ENCODE measurements at regions not wholly inside any gene's neighbourhood (a gene's known extent, or its start where the extent isn't known, plus 50 kb on each side); places are given as distances from the start of the nearest gene placed in this dataset.
A peak's percentile ranks its signal among the peaks of the same experiment; 100 is the strongest.

GRCh38 chr1:219993554-219994433, 52.5 kb downstream of the EPRS1 start:
- DNase-seq, result no peak

- DNase-seq, result no peak
These were observed 54.4 kb downstream of the EPRS1 start for GRCh38 chr1:219991919-219992318.

DNA sequence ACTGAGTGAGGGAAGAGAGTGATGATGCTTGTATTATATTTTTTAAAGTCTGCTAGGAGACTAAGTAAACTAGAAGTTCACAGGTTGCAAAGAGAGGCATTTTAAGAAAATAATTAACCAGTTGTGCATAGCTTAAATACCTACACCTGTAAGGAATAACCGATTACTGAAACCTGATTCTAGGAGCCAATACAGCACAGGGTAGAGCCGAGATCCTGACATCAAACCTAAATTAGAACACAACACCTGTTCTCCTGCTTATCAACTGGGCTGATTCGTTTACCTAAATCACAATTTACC, 54.8 kb downstream of the EPRS1 start:
- DNase-seq, result no peak

- peak in 1 of 2 experiments; percentile 8 for DNase-seq
These were observed 55.4 kb downstream of the EPRS1 start for GRCh38 chr1:219990782-219991510.

- DNase-seq, result no peak
These were observed 56.5 kb downstream of the EPRS1 start for GRCh38 chr1:219989766-219990165.

DNA sequence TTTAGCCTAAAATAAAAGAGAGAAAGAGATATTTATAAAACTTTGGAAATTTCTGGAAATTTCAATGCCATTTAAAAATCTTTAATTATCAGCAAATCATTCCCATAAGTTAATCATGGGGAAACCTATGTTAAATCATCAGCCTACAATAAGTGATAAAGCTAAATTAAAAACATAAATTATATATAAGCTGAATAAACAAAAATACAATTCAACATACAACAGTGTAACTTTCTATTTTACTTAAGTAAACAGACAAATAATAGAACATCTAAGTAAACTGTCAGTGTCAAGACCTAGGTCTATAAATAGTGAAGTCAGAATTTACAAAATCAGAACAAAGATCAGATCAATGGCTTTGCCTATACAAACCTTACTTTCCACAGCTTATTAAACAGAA, 57.5 kb downstream of the EPRS1 start:
- no peak for DNase-seq

DNA sequence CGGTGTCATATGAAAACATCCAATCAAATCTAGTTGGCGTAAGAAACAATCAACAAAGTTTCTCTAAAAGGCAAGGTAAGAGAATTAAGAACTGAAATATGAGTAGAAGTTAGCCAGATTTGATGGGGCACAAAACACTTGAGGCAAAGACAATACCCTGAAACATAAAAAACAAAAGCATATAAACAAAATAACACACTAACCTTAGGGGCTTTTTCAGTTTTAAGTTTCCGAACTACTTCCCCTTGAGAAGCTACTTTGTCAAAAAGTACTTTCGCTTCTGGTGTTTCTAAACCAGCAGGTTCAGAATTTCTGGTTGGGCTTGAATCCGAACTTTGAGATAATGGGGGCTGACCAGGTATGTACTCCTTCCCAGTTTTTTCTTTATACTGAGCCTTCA, 57.9 kb downstream of the EPRS1 start:
- no peak for DNase-seq

DNA sequence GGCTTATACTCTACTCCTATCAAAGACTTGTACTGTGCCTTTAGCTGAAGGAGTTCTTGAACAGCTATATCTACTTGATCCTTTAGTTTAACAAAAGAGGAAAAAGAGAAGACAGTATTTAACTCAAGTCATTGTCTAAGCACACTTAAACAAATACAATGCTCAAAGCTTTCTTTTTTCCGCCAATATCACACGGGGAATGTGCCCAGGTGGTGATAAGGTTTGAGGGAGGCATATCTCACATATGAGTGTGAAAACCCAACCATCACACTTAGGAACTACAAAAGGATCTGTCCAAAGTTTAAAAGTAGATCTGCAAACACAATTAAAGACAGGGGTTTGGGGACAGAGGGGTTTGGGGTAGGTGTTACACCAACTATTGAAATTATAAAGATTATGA, 59.0 kb upstream of the SLC30A10 start:
- no peak for DNase-seq

- no peak for DNase-seq
These were observed 56.8 kb upstream of the SLC30A10 start for GRCh38 chr1:219985169-219985568.

Data from NCI-H1930 (cell line).